BE2C (cell line): ENCODE measurements at regions not wholly inside any gene's neighbourhood (a gene's known extent, or its start where the extent isn't known, plus 50 kb on each side); places are given as distances from the start of the nearest gene placed in this dataset.

Source experiments
- DNase-seq: peaks from one replicate; pipeline ENCODE4 v3.0.0-alpha.2; 2020
- H3K27me3 ChIP-seq: fragments of 250-450 bp; sonication (Bioruptor Pico); 2 replicates; pipeline ENCODE4 v1.5.1; 2020; ENCODE audit warnings: mild to moderate bottlenecking
- H3K36me3 ChIP-seq: fragments of 250-450 bp; sonication (Bioruptor Pico); 2 replicates; pipeline ENCODE4 v1.5.1; 2020; ENCODE audit warnings: mild to moderate bottlenecking
- H3K4me1 ChIP-seq: fragments of 250-450 bp; sonication (Bioruptor Pico); 2 replicates; pipeline ENCODE4 v1.5.1; 2020
- H3K4me3 ChIP-seq: 2 replicates; pipeline ENCODE4 v1.5.1; 2011; ENCODE audit warnings: low read depth, low read length
- H3K9me3 ChIP-seq: fragments of 250-450 bp; sonication (Bioruptor Pico); 2 replicates; pipeline ENCODE4 v1.5.1; 2020
- TF ChIP-seq, protein P1 (sequence below): IDR thresholded peaks from 2 replicates; pipeline ENCODE4 v1.5.1; 2012; ENCODE audit warnings: mild to moderate bottlenecking, low read depth, low read length

DNA sequence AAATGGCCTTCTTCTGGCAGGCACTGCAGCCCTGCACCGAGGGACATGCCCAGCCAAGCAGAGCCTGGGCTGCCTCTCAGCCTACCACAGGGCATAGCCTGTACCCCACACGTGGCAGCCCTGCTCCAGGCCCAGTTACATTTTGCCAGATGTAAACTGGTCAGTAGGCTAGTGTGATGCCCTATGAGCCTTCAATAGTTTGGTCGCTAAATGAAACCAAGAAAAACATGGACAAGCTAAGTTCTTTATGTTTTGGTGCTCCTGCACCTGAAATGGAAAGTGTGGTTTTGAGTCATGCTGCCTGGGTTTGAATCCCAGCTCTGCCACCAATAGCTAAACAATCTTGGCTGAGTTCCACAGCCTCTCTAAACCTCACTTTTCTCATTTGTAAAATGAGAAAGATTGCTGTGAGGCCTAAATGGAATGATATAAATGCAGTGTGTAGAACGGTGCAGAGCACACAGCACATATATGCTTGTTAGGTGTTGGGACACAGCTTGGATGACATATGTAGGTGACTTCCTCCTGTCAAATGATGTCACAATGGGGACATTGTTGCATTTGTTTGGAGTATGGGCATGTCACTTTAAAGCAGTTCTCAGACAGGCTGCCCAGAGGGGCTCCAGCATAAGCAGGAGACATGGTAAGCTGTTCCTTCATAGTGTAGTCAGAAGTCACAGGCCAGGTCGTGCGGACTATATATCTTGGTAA, 57.4 kb downstream of the ZBTB38 start:
- Histone ChIP-seq H3K36me3 (peaks cover 3% of the 10 kb centered on the region; the same call in 1 of the 2 replicates), H3K27me3 (no peaks in the 10 kb centered on the region), H3K9me3 (no peaks in the 10 kb centered on the region), H3K4me3 (no peak overlapping the region), H3K4me1 (no peaks in the 10 kb centered on the region)
- DNase-seq, result no peak
- TF ChIP-seq, protein P1, sequence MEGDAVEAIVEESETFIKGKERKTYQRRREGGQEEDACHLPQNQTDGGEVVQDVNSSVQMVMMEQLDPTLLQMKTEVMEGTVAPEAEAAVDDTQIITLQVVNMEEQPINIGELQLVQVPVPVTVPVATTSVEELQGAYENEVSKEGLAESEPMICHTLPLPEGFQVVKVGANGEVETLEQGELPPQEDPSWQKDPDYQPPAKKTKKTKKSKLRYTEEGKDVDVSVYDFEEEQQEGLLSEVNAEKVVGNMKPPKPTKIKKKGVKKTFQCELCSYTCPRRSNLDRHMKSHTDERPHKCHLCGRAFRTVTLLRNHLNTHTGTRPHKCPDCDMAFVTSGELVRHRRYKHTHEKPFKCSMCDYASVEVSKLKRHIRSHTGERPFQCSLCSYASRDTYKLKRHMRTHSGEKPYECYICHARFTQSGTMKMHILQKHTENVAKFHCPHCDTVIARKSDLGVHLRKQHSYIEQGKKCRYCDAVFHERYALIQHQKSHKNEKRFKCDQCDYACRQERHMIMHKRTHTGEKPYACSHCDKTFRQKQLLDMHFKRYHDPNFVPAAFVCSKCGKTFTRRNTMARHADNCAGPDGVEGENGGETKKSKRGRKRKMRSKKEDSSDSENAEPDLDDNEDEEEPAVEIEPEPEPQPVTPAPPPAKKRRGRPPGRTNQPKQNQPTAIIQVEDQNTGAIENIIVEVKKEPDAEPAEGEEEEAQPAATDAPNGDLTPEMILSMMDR, result no peak

DNA sequence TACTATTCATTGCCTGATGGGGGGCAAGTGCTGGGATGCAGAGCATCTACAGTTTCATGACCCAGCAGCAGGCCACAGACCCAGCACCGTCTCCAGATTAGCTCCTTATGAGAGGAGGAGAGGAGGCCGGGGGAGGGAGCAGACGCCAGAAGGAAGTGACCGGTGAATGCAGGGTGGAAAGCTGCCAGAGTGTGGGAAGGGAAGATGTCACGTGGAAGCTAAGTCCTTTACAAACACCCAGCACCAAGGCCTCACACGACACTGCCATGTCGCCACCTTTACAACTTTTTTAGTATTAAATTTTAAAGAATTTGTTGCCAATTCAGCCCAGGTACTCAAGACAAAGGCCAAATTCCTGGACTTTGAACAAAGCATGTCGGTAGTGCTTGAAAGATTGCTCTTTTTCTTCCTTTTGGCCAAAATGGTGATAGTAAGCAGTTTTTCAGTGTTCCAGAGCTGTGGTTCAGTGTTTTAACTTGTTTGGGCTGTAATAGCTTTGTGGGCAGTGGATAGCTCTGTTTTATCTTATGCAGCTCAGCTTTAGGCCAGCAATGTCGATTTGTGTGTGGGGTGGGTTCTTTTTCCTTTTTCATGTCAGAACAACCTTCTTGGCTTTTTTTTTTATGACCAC, 58.2 kb downstream of the ZBTB38 start:
- H3K9me3 ChIP-seq, result no peaks in the 10 kb centered on the region
- H3K36me3 ChIP-seq, result peaks cover 3% of the 10 kb centered on the region; the same call in 1 of the 2 replicates
- no peak for DNase-seq
- H3K27me3 ChIP-seq, result no peaks in the 10 kb centered on the region
- TF ChIP-seq, protein P1, result no peak
- H3K4me3 ChIP-seq, result no peak overlapping the region
- peaks cover 2% of the 10 kb centered on the region; the same call in 1 of the 2 replicates for H3K4me1 ChIP-seq

DNA sequence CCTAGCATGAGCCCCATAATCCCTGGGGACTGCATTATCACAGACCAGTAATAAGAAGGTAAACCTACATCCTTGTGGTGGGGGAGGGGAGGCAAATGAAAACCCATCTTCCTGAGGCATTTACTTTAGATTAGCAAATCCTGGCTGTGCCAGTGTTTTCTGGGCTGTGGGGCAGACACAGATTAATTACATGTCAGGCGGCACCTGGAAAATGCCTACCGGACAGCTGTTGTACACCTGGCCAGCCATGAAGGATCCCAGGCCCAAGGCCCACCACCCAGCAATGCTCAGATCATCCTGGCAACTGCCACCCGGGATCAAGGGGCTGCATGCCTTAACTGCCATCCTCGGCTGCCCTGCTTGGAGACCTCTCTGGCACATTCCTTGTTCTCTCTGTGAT, 59.1 kb upstream of the RASA2 start:
- H3K4me3 ChIP-seq, result no peak overlapping the region
- H3K36me3 ChIP-seq, result peaks cover 3% of the 10 kb centered on the region; the same call in 1 of the 2 replicates
- TF ChIP-seq, protein P1, result no peak
- no peaks in the 10 kb centered on the region for H3K27me3 ChIP-seq
- H3K4me1 ChIP-seq, result peaks cover 4% of the 10 kb centered on the region; the same call in 1 of the 2 replicates
- no peak for DNase-seq
- H3K9me3 ChIP-seq, result no peaks in the 10 kb centered on the region

DNA sequence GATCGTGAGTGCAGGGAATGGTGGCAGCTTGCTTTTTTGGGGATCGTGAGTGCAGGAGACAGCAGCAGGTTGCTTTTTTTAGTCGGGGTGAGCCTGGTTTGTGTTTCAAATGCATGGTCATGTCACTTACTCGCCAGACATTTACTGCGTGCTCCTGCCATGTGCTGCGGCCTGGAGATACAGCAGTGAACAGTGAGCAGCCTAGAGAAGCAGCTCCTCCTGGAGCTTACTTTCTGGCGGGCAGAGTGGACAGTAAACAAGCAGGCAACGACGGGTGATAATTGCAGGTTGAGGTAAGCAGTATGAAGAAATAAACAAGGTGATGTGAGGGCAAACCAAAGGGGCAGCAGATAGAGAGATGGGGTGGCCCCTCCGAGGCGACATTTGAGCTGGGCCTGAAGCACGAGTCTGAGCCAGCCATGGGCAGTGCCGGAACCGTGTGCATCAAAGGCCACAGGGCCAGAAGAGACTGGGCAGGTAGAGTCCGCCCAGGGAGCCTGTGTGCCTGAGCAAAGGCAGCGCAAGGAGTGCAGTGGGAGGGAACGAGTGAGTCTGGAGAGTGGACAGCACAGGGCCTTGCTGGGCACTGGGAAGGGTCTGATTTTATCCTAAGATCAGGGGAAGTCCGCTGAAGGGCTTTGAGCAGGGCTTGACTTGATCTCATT, 57.3 kb upstream of the RASA2 start:
- no peak overlapping the region for H3K4me3 ChIP-seq
- H3K27me3 ChIP-seq, result no peaks in the 10 kb centered on the region
- no peaks in the 10 kb centered on the region for H3K9me3 ChIP-seq
- H3K36me3 ChIP-seq, result no peaks in the 10 kb centered on the region
- TF ChIP-seq, protein P1, result no peak
- peaks cover 4% of the 10 kb centered on the region; the same call in 1 of the 2 replicates for H3K4me1 ChIP-seq
- DNase-seq, result no peak

DNA sequence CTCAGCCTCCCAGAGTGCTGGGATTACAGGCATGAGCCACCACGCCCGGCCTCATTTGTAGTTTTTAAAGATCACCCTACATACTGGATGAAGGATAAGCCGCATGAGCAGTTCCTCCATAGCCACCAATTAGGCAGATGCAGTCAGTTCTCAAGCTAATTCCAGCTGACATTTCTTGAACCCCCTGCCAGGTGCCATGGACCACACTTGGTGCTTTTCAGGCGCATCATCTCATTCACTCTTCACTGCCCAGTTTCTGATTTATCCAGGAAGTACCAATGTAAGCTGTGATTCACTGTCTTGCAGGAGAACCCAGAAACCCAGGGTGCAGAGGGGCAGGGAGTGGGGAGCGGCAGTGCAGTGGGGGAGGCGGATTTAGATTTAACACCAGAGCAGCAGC, 56.5 kb upstream of the RASA2 start:
- no peak overlapping the region for H3K4me3 ChIP-seq
- no peak for DNase-seq
- no peaks in the 10 kb centered on the region for H3K9me3 ChIP-seq
- H3K4me1 ChIP-seq, result peaks cover 4% of the 10 kb centered on the region; the same call in 1 of the 2 replicates
- TF ChIP-seq, protein P1, result no peak
- H3K27me3 ChIP-seq, result no peaks in the 10 kb centered on the region
- H3K36me3 ChIP-seq, result no peaks in the 10 kb centered on the region
